PC-3 (cell line): ENCODE measurements at regions not wholly inside any gene's neighbourhood (a gene's known extent, or its start where the extent isn't known, plus 50 kb on each side); places are given as distances from the start of the nearest gene placed in this dataset.

Source experiments
- ATAC-seq: fragments of 200-7000 bp; cut with Tn5 transposase; 2 replicates; pipeline ENCODE4 v1.9.1; 2020; ENCODE audit warnings: mild to moderate bottlenecking, moderate library complexity
- BruUV-seq: library from RNA; stranded (reverse); fragments of 400-500 nt; replicated peaks from 2 replicates; lab custom pipeline; 2021; lab: Mats Ljungman, UMichigan
- CTCF ChIA-PET: fragments of 300-600 bp; sonication (Branson Sonifier 250); formaldehyde crosslinking; loops from one replicate; lab custom pipeline; 2022; ENCODE audit warnings: antibody characterized with exemption; lab: Charles Lee
- POLR2A ChIA-PET: fragments of 300-600 bp; sonication (Branson Sonifier 250); formaldehyde crosslinking; loops from one replicate; lab custom pipeline; 2022; ENCODE audit warnings: antibody characterized with exemption; ENCODE audit not compliant: unreplicated experiment; lab: Charles Lee
- DNase-seq: peaks from one replicate; pipeline ENCODE4 v3.0.0-alpha.2; 2015
- H2AFZ ChIP-seq: fragments of 300-600 bp; sonication (generic); 2 replicates; pipeline ENCODE4 v1.6.0; 2016; ENCODE audit warnings: antibody characterized with exemption, low read length
- H3F3A ChIP-seq: fragments of 300-600 bp; sonication (generic); one replicate; pipeline ENCODE4 v1.6.0; 2017; ENCODE audit warnings: antibody characterized with exemption, low read length, control low read depth, mild to moderate bottlenecking; ENCODE audit not compliant: unreplicated experiment
- H3K27ac ChIP-seq: fragments of 300-600 bp; sonication (generic); 2 replicates; pipeline ENCODE4 v1.5.1; 2016; ENCODE audit warnings: mild to moderate bottlenecking, low read length
- H3K27me3 ChIP-seq: fragments of 300-600 bp; sonication (generic); 2 replicates; pipeline ENCODE4 v1.6.1; 2016; ENCODE audit warnings: low read length, mixed read lengths
- H3K36me3 ChIP-seq: fragments of 300-600 bp; sonication (generic); 2 replicates; pipeline ENCODE4 v1.6.1; 2016; ENCODE audit warnings: low read depth, mixed run types, low read length, mixed read lengths
- H3K4me1 ChIP-seq: fragments of 300-600 bp; sonication (generic); 2 replicates; pipeline ENCODE4 v1.5.1; 2016; ENCODE audit warnings: low read length; ENCODE audit not compliant: insufficient read depth
- H3K4me2 ChIP-seq: fragments of 300-600 bp; sonication (generic); 2 replicates; pipeline ENCODE4 v1.6.0; 2016; ENCODE audit warnings: low read length
- H3K4me3 ChIP-seq: fragments of 300-600 bp; sonication (generic); 2 replicates; pipeline ENCODE4 v1.5.1; 2016; ENCODE audit warnings: mild to moderate bottlenecking, low read length, mixed read lengths
- H3K79me2 ChIP-seq: fragments of 300-600 bp; sonication (generic); 2 replicates; pipeline ENCODE4 v1.6.1; 2017; ENCODE audit warnings: low read length, mixed read lengths
- H3K9ac ChIP-seq: fragments of 300-600 bp; sonication (generic); 2 replicates; pipeline ENCODE4 v1.6.0; 2016; ENCODE audit warnings: mild to moderate bottlenecking, low read length
- H3K9me2 ChIP-seq: fragments of 300-600 bp; sonication (generic); replicated peaks from 2 replicates; pipeline ENCODE4 v1.6.1; 2016; ENCODE audit warnings: mixed run types, low read length, mixed read lengths
- H3K9me3 ChIP-seq: fragments of 300-600 bp; sonication (generic); 2 replicates; pipeline ENCODE4 v1.6.1; 2016; ENCODE audit warnings: low read length, mixed read lengths
- H4K20me1 ChIP-seq: fragments of 300-600 bp; sonication (generic); 2 replicates; pipeline ENCODE4 v1.6.1; 2016; ENCODE audit warnings: low read length, mixed read lengths
- CTCF ChIP-seq: fragments of 300-600 bp; sonication (generic); conservative IDR thresholded peaks from 2 replicates; pipeline ENCODE4 v1.5.1; 2017; ENCODE audit warnings: antibody characterized with exemption, low read depth, mild to moderate bottlenecking, low read length
- EZH2 ChIP-seq: fragments of 300-600 bp; sonication (generic); IDR thresholded peaks from one replicate; pipeline ENCODE4 v1.6.1; 2017; ENCODE audit warnings: antibody characterized with exemption, mild to moderate bottlenecking, low read length; ENCODE audit not compliant: unreplicated experiment
- EZH2phosphoT487 ChIP-seq: fragments of 300-600 bp; sonication (generic); IDR thresholded peaks from 2 replicates; pipeline ENCODE4 v1.6.1; 2018; ENCODE audit warnings: mild to moderate bottlenecking, antibody characterized with exemption, low read length, borderline replicate concordance
- intact Hi-C: fragments of 100-400 bp; cut with micrococcal nuclease; formaldehyde crosslinking; loops from 2 replicates; pipeline ENCODE4 v1.9.0; 2023

GRCh38 chr12:62205346-62205745 is 54.9 kb upstream of the USP15 start:
- DNase-seq (no peak), ATAC-seq (no peak)
- Histone ChIP-seq H3K4me2 (no peak overlapping the region), H3K9me3 (no peaks in the 10 kb centered on the region), H3K27ac (no peak overlapping the region), H3F3A (no peaks in the 10 kb centered on the region), H3K36me3 (no peaks in the 10 kb centered on the region), H2AFZ (no peak overlapping the region), H3K27me3 (no peaks in the 10 kb centered on the region), H3K9me2 (no peaks in the 10 kb centered on the region), H3K4me3 (no peak overlapping the region), H3K9ac (no peak overlapping the region), H3K4me1 (no peaks in the 10 kb centered on the region), H3K79me2 (no peaks in the 10 kb centered on the region), H4K20me1 (no peaks in the 10 kb centered on the region)
- CTCF ChIA-PET, result no interaction called here
- no TSS peak for BruUV-seq
- POLR2A ChIA-PET, result no interaction called here
- intact Hi-C loops, result no loop called here
- TF ChIP-seq EZH2, result no peak

GRCh38 chr12:62207248-62207647 is 53.0 kb upstream of the USP15 start:
- POLR2A ChIA-PET, result no interaction called here

More at GRCh38 chr12:62207248-62207647, 53.0 kb upstream of the USP15 start:
- no peak overlapping the region for H2AFZ ChIP-seq
- peaks cover 2% of the 10 kb centered on the region for H3K27me3 ChIP-seq
- no peak for TF ChIP-seq CTCF
- TF ChIP-seq EZH2, result no peak
- TF ChIP-seq EZH2phosphoT487, result no peak
- ATAC-seq (no peak), DNase-seq (no peak)
- no peaks in the 10 kb centered on the region for H3F3A ChIP-seq
- no peak overlapping the region for H3K4me3 ChIP-seq
- no peaks in the 10 kb centered on the region for H3K36me3 ChIP-seq
- H3K9me3 ChIP-seq, result no peaks in the 10 kb centered on the region
- no TSS peak for BruUV-seq
- no peak overlapping the region for H3K27ac ChIP-seq
- H3K4me1 ChIP-seq, result no peaks in the 10 kb centered on the region
- no peaks in the 10 kb centered on the region for H4K20me1 ChIP-seq
- no peak overlapping the region for H3K9ac ChIP-seq
- no peaks in the 10 kb centered on the region for H3K79me2 ChIP-seq
- CTCF ChIA-PET, result no interaction called here
- H3K4me2 ChIP-seq, result no peak overlapping the region
- no peaks in the 10 kb centered on the region for H3K9me2 ChIP-seq
- intact Hi-C loops, result no loop called here
